ENCODE measurements at regions not wholly inside any gene's neighbourhood (a gene's known extent, or its start where the extent isn't known, plus 50 kb on each side); places are given as distances from the start of the nearest gene placed in this dataset.

- ATAC-seq: no peak
- Mint-ChIP-seq H3K4me1 (no peaks in the 10 kb centered on the region), H3K36me3 (no peaks in the 10 kb centered on the region), H3K4me3 (no peak overlapping the region), H3K27me3 (no peaks in the 10 kb centered on the region), H3K27ac (no peak overlapping the region), H3K9me3 (no peaks in the 10 kb centered on the region)
These were observed 761.2 kb downstream of the MAT2B start for GRCh38 chr5:164266571-164266970.

DNA sequence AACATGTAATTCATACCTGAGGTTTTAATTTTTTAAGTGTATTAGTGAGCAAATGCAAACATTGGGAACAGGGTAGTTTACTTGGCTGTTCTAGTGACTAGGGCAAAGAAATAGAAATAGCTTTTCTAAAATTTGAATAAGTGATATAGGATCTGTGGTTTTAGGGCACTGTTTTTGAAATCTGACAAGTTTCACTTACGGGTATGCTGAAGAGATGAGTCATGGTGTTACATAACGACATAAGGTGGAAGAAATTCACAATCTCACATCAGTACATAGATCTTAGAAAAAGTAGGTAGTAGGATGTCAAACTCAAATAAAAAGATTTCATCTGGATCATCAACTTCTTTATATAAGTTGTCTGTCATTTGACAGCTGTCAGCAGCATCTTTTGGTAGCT is 772.3 kb downstream of the MAT2B start:
- Mint-ChIP-seq H3K36me3 (no peaks in the 10 kb centered on the region), H3K4me3 (no peak overlapping the region), H3K4me1 (peaks cover 5% of the 10 kb centered on the region), H3K27ac (no peak overlapping the region), H3K27me3 (no peaks in the 10 kb centered on the region), H3K9me3 (no peaks in the 10 kb centered on the region)
- ATAC-seq: no peak

DNA sequence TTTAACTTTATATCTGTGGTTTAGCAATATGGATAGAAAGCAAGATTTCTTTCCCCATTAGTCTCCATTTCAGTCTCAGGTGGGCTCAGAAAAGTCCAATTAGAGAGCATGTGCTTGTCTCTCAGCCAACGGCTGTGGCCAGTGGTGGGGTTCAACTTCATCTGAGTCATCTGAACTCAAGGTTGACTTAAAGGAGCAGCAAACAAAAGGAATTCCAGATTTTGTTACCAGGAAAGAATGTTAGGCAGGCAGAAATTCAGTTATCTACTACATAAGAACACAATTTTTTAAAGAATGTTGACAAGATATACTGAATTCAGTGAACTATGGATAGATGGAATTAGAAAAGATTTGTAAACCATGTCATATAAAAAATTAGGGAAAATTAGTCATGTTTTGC is 784.1 kb downstream of the MAT2B start:
- H3K27ac Mint-ChIP-seq: no peak overlapping the region
- H3K4me3 Mint-ChIP-seq: no peak overlapping the region
- no peaks in the 10 kb centered on the region for H3K36me3 Mint-ChIP-seq
- peaks cover 6% of the 10 kb centered on the region for H3K4me1 Mint-ChIP-seq
- no peaks in the 10 kb centered on the region for H3K27me3 Mint-ChIP-seq
- no peak for ATAC-seq
- peaks cover 10% of the 10 kb centered on the region for H3K9me3 Mint-ChIP-seq

GRCh38 chr5:164296603-164297080 is 791.2 kb downstream of the MAT2B start:
- Mint-ChIP-seq H3K9me3 (no peaks in the 10 kb centered on the region), H3K4me3 (no peak overlapping the region), H3K27ac (no peak overlapping the region), H3K4me1 (no peaks in the 10 kb centered on the region), H3K36me3 (no peaks in the 10 kb centered on the region), H3K27me3 (no peaks in the 10 kb centered on the region)
- peak; percentile 43 for ATAC-seq

DNA sequence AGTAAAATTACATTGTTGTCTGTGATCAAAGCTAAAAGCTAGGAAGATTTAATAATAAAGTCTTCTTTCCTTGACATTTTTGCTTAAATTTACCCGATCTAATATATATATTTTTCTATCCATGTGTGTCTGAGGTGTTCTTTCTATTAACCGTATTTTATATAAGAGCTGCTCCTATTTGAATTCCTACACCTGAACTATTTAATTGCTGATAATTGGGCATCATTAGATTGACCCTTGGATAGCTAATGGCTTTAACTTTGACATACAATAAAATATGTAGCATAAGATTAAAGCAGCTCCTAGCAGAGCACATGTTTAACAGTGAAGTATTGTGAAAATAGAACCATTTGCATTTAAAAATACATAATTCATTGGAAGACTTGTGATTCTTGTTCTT is 792.7 kb downstream of the MAT2B start:
- no peak for ATAC-seq
- no peak overlapping the region for H3K4me3 Mint-ChIP-seq
- no peaks in the 10 kb centered on the region for H3K27me3 Mint-ChIP-seq
- H3K27ac Mint-ChIP-seq: no peak overlapping the region
- no peaks in the 10 kb centered on the region for H3K9me3 Mint-ChIP-seq
- H3K36me3 Mint-ChIP-seq: no peaks in the 10 kb centered on the region
- no peaks in the 10 kb centered on the region for H3K4me1 Mint-ChIP-seq

- no peaks in the 10 kb centered on the region for H3K4me1 Mint-ChIP-seq
- no peaks in the 10 kb centered on the region for H3K9me3 Mint-ChIP-seq
- H3K27ac Mint-ChIP-seq: no peak overlapping the region
- no peak for ATAC-seq
- no peak overlapping the region for H3K4me3 Mint-ChIP-seq
- H3K27me3 Mint-ChIP-seq: no peaks in the 10 kb centered on the region
- H3K36me3 Mint-ChIP-seq: no peaks in the 10 kb centered on the region
These were observed 794.9 kb downstream of the MAT2B start for GRCh38 chr5:164300295-164300694.

GRCh38 chr5:164301136-164301535 is 795.7 kb downstream of the MAT2B start:
- ATAC-seq: no peak
- H3K27me3 Mint-ChIP-seq: no peaks in the 10 kb centered on the region
- H3K27ac Mint-ChIP-seq: no peak overlapping the region
- H3K4me3 Mint-ChIP-seq: no peak overlapping the region
- no peaks in the 10 kb centered on the region for H3K4me1 Mint-ChIP-seq
- no peaks in the 10 kb centered on the region for H3K9me3 Mint-ChIP-seq
- no peaks in the 10 kb centered on the region for H3K36me3 Mint-ChIP-seq

GRCh38 chr5:164301708-164302107 is 796.3 kb downstream of the MAT2B start:
- H3K9me3 Mint-ChIP-seq: no peaks in the 10 kb centered on the region
- H3K4me1 Mint-ChIP-seq: no peaks in the 10 kb centered on the region
- H3K27me3 Mint-ChIP-seq: no peaks in the 10 kb centered on the region
- H3K36me3 Mint-ChIP-seq: no peaks in the 10 kb centered on the region
- ATAC-seq: no peak
- H3K4me3 Mint-ChIP-seq: no peak overlapping the region
- no peak overlapping the region for H3K27ac Mint-ChIP-seq

- no peak for ATAC-seq
- Mint-ChIP-seq H3K36me3 (no peaks in the 10 kb centered on the region), H3K27ac (no peak overlapping the region), H3K4me1 (no peaks in the 10 kb centered on the region), H3K9me3 (no peaks in the 10 kb centered on the region), H3K27me3 (no peaks in the 10 kb centered on the region), H3K4me3 (no peak overlapping the region)
These were observed 797.3 kb downstream of the MAT2B start for GRCh38 chr5:164302533-164303235.

DNA sequence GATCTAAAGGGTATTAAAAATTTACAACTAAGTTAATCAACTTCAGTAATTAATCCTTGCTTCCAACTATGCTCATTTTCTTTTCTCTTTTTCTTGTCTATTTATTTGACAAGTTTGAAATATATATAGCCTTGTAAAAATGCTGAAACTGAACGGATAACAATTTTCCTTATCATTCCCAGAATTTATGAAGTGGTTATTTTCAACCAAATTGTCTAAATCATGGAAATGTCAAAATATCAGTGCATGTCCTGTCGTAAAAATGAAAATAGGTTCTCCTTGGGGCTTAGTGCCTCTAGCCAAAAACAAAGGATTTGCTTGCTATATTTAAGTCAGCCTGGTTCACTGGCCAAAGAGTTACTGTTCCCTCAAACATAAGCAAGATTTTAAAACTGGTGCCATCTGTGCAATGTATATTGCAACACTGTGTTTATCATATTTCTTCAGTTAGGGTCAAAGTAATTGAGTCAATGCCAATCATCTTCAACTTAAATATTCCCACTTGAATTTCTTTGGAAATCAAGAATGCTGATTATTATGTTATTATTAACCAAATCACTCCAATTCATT is 798.3 kb downstream of the MAT2B start:
- H3K27ac Mint-ChIP-seq: no peak overlapping the region
- no peaks in the 10 kb centered on the region for H3K9me3 Mint-ChIP-seq
- H3K4me3 Mint-ChIP-seq: no peak overlapping the region
- no peaks in the 10 kb centered on the region for H3K4me1 Mint-ChIP-seq
- no peak for ATAC-seq
- H3K27me3 Mint-ChIP-seq: no peaks in the 10 kb centered on the region
- no peaks in the 10 kb centered on the region for H3K36me3 Mint-ChIP-seq

- H3K4me3 Mint-ChIP-seq: no peak overlapping the region
- H3K27me3 Mint-ChIP-seq: no peaks in the 10 kb centered on the region
- no peaks in the 10 kb centered on the region for H3K36me3 Mint-ChIP-seq
- no peaks in the 10 kb centered on the region for H3K9me3 Mint-ChIP-seq
- ATAC-seq: no peak
- H3K27ac Mint-ChIP-seq: no peak overlapping the region
- H3K4me1 Mint-ChIP-seq: no peaks in the 10 kb centered on the region
These were observed 801.2 kb downstream of the MAT2B start for GRCh38 chr5:164306662-164307061.

- peaks cover 10% of the 10 kb centered on the region for H3K27me3 Mint-ChIP-seq
- H3K9me3 Mint-ChIP-seq: no peaks in the 10 kb centered on the region
- no peak overlapping the region for H3K4me3 Mint-ChIP-seq
- H3K36me3 Mint-ChIP-seq: no peaks in the 10 kb centered on the region
- no peaks in the 10 kb centered on the region for H3K4me1 Mint-ChIP-seq
- ATAC-seq: no peak
- H3K27ac Mint-ChIP-seq: no peak overlapping the region
These were observed 807.4 kb downstream of the MAT2B start for GRCh38 chr5:164312801-164313200.

DNA sequence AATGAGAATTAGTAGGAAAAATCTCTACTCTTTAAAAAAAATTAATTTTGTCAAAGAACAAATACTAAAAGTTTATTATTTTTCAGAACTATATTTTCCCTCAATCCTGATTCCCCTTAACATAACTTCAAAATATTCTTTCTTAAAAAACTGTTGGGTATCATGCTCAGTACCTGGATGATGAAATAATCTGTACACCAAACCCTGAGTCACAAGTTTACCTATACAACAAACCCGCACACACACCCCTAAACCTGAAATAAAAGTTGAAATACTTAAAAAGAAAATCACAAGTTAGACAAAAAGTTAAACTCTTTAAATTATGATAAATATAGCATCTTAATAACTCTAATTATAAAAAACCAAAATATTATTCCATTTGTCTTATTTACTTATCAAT is 812.3 kb downstream of the MAT2B start:
- H3K27ac Mint-ChIP-seq: no peak overlapping the region
- H3K9me3 Mint-ChIP-seq: no peaks in the 10 kb centered on the region
- H3K36me3 Mint-ChIP-seq: no peaks in the 10 kb centered on the region
- no peaks in the 10 kb centered on the region for H3K4me1 Mint-ChIP-seq
- H3K27me3 Mint-ChIP-seq: peaks cover 10% of the 10 kb centered on the region
- no peak overlapping the region for H3K4me3 Mint-ChIP-seq
- no peak for ATAC-seq

DNA sequence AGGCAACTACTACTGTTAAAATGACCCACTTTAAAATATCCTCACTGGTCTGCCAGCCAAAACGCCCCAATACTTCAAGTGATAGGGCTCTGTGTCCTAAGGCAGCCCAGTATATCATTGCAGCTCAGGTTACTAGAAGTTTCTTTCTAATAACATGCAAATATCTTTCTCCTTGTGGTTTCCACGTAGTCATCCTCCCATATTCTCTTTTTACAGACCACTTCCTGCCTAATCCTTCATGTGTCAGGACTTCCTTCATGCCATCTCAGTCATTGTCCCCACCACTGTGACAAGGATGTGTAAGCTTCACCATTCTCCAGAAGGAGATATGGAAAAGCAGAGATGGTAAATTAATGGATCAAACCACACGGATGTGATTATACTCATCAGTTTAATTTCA is 813.7 kb downstream of the MAT2B start:
- H3K27ac Mint-ChIP-seq: no peak overlapping the region
- H3K4me3 Mint-ChIP-seq: no peak overlapping the region
- ATAC-seq: no peak
- H3K36me3 Mint-ChIP-seq: no peaks in the 10 kb centered on the region
- no peaks in the 10 kb centered on the region for H3K4me1 Mint-ChIP-seq
- no peaks in the 10 kb centered on the region for H3K9me3 Mint-ChIP-seq
- H3K27me3 Mint-ChIP-seq: peaks cover 10% of the 10 kb centered on the region

DNA sequence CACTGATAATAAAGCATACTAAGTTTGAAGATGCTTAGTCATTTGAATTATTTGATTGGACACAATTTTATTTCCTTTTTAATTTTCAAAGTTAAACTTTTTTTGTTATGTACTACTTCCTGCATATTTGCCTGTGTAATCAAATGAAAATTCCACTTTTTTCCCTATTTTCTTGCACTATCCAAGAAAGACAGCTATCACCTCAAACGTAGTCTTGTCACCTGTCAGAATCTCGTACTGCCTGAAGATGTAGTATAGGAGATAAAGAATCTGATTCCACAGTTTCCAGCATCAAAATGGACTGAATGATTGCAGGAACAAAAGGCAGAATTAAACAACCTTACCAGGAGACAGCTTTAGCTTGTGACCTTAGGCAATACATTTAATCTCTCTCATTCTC is 818.8 kb downstream of the MAT2B start:
- no peaks in the 10 kb centered on the region for H3K36me3 Mint-ChIP-seq
- ATAC-seq: no peak
- H3K4me3 Mint-ChIP-seq: no peak overlapping the region
- no peaks in the 10 kb centered on the region for H3K4me1 Mint-ChIP-seq
- H3K27ac Mint-ChIP-seq: no peak overlapping the region
- H3K27me3 Mint-ChIP-seq: no peaks in the 10 kb centered on the region
- H3K9me3 Mint-ChIP-seq: peaks cover 6% of the 10 kb centered on the region

DNA sequence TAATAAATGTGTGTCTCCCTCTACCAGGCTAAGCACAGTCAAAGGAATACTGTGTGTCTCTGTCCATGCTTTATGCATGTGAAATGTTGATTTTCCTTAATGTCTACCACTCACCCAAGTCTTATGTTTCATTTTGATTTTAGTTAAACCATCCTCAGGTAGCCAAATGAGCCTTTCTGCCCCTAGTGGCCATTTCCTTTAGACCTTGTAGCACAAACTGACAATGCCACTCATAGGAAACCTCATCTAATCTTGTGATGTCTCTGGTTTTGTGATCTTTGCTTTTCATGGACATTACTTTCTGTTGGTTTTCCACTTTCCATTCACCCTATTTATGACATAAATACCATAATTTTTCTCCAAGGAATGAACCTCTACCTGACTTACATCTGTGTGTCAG is 820.8 kb downstream of the MAT2B start:
- Mint-ChIP-seq H3K9me3 (peaks cover 6% of the 10 kb centered on the region), H3K27ac (no peak overlapping the region), H3K4me1 (no peaks in the 10 kb centered on the region), H3K36me3 (no peaks in the 10 kb centered on the region), H3K4me3 (no peak overlapping the region), H3K27me3 (no peaks in the 10 kb centered on the region)
- ATAC-seq: no peak
